ENCODE measurements at regions not wholly inside any gene's neighbourhood (a gene's known extent, or its start where the extent isn't known, plus 50 kb on each side); places are given as distances from the start of the nearest gene placed in this dataset.

GRCh38 chrX:2552621-2553201 is 51.9 kb upstream of the DHRSX start:
- TF ChIP-seq CTCF (IDR thresholded peaks at IDR 0.05) (no peak), EZH2 (IDR thresholded peaks at IDR 0.05; ENCODE audit: borderline replicate concordance, insufficient read depth, low read depth, low read length, poor library complexity, severe bottlenecking) (no peak)
